GM23338 (cell line): ENCODE measurements at regions not wholly inside any gene's neighbourhood (a gene's known extent, or its start where the extent isn't known, plus 50 kb on each side); places are given as distances from the start of the nearest gene placed in this dataset.

Experiments used
- ATAC-seq: fragments of 200-7000 bp; cut with Tn5 transposase; 3 replicates; pipeline ENCODE4 v1.9.1; 2020
- DNase-seq: peaks from one replicate; pipeline ENCODE4 v3.0.0-alpha.2; 2015; ENCODE audit warnings: low spot score
- H2AFZ ChIP-seq: fragments of 200-600 bp; sonication (generic); 2 replicates; pipeline ENCODE4 v1.8.0; 2016; ENCODE audit warnings: antibody characterized with exemption, mild to moderate bottlenecking, moderate library complexity
- H3F3A ChIP-seq: fragments of 200-600 bp; sonication (generic); replicated peaks from 2 replicates; pipeline ENCODE4 v1.8.0; 2017; ENCODE audit warnings: antibody characterized with exemption, mixed run types, low read depth
- H3K27ac ChIP-seq: fragments of 200-600 bp; sonication (generic); 2 replicates; pipeline ENCODE4 v1.6.1; 2016; ENCODE audit warnings: low read depth
- H3K27me3 ChIP-seq: fragments of 200-600 bp; sonication (generic); 2 replicates; pipeline ENCODE4 v1.8.0; 2016; ENCODE audit warnings: mild to moderate bottlenecking, mixed run types, moderate library complexity; ENCODE audit not compliant: insufficient read depth
- H3K36me3 ChIP-seq: fragments of 200-600 bp; sonication (generic); 2 replicates; pipeline ENCODE4 v1.8.0; 2016; ENCODE audit warnings: mild to moderate bottlenecking; ENCODE audit not compliant: insufficient read depth
- H3K4me1 ChIP-seq: fragments of 200-600 bp; sonication (generic); 2 replicates; pipeline ENCODE4 v1.8.0; 2016; ENCODE audit warnings: mild to moderate bottlenecking, moderate library complexity; ENCODE audit not compliant: insufficient read depth
- H3K4me2 ChIP-seq: fragments of 200-600 bp; sonication (generic); 2 replicates; pipeline ENCODE4 v1.7.1; 2017; ENCODE audit warnings: mixed run types
- H3K4me3 ChIP-seq: fragments of 200-600 bp; sonication (generic); 2 replicates; pipeline ENCODE4 v1.6.1; 2016; ENCODE audit warnings: mixed run types
- H3K79me2 ChIP-seq: fragments of 200-600 bp; sonication (generic); replicated peaks from 2 replicates; pipeline ENCODE4 v1.8.0; 2017; ENCODE audit warnings: mild to moderate bottlenecking; ENCODE audit not compliant: insufficient read depth
- H3K9me2 ChIP-seq: fragments of 200-600 bp; sonication (generic); 2 replicates; pipeline ENCODE4 v1.8.0; 2017; ENCODE audit not compliant: insufficient read depth
- H4K20me1 ChIP-seq: fragments of 200-600 bp; sonication (generic); replicated peaks from 2 replicates; pipeline ENCODE4 v1.8.0; 2017; ENCODE audit warnings: mild to moderate bottlenecking; ENCODE audit not compliant: insufficient read depth
- H3K27ac Mint-ChIP-seq: 2 replicates; pipeline ENCODE4 v1.8.0; 2020; ENCODE audit warnings: inconsistent platforms, mild to moderate bottlenecking, moderate library complexity, mixed read lengths
- H3K27me3 Mint-ChIP-seq: 3 replicates; pipeline ENCODE4 v1.8.0; 2022; ENCODE audit warnings: low read depth, mild to moderate bottlenecking, moderate library complexity, mixed read lengths, inconsistent platforms; ENCODE audit not compliant: insufficient read depth, poor library complexity
- H3K36me3 Mint-ChIP-seq: 3 replicates; pipeline ENCODE4 v1.8.0; 2021; ENCODE audit warnings: low read depth, mild to moderate bottlenecking, inconsistent platforms, moderate library complexity, mixed read lengths
- H3K4me1 Mint-ChIP-seq: 3 replicates; pipeline ENCODE4 v1.8.0; 2020; ENCODE audit warnings: mild to moderate bottlenecking, inconsistent platforms, mixed read lengths
- H3K4me3 Mint-ChIP-seq: 3 replicates; pipeline ENCODE4 v1.8.0; 2021; ENCODE audit warnings: moderate library complexity, mild to moderate bottlenecking, inconsistent platforms, mixed read lengths
- H3K9me3 Mint-ChIP-seq: 3 replicates; pipeline ENCODE4 v1.8.0; 2020; ENCODE audit warnings: moderate library complexity, mild to moderate bottlenecking, inconsistent platforms, mixed read lengths
- CREB1 ChIP-seq: fragments of 250-450 bp; sonication (Bioruptor Pico); IDR thresholded peaks from 2 replicates; pipeline ENCODE4 v1.5.0; 2020; ENCODE audit warnings: low read depth, mild to moderate bottlenecking, moderate library complexity
- CTCF ChIP-seq, 2 experiments: fragments of 200-600 bp in 1 of 2; sonication (generic) in 1 of 2; conservative IDR thresholded peaks; 2 replicates each; pipeline versions ENCODE4 v1.5.1 to v1.6.1; 2016 to 2017; ENCODE audit warnings: antibody characterized with exemption in 2 of 2, low read depth in 2 of 2, mild to moderate bottlenecking in 2 of 2, moderate library complexity in 1 of 2
- ETS1 ChIP-seq: IDR thresholded peaks from 2 replicates; pipeline ENCODE4 v1.6.1; 2016; ENCODE audit warnings: antibody characterized with exemption
- EZH2 ChIP-seq: fragments of 200-600 bp; sonication (generic); IDR thresholded peaks from one replicate; pipeline ENCODE4 v1.8.0; 2017; ENCODE audit warnings: antibody characterized with exemption, mild to moderate bottlenecking, low read depth; ENCODE audit not compliant: unreplicated experiment
- EZH2phosphoT487 ChIP-seq: fragments of 200-600 bp; sonication (generic); IDR thresholded peaks from one replicate; pipeline ENCODE4 v1.8.1; 2018; ENCODE audit warnings: antibody characterized with exemption; ENCODE audit not compliant: unreplicated experiment
- JUNB ChIP-seq: IDR thresholded peaks from one replicate; pipeline ENCODE4 v1.6.1; 2016; ENCODE audit warnings: antibody characterized with exemption; ENCODE audit not compliant: unreplicated experiment
- NANOG ChIP-seq: IDR thresholded peaks from 2 replicates; pipeline ENCODE4 v1.6.1; 2016; ENCODE audit warnings: antibody characterized with exemption, borderline replicate concordance
- POLR2AphosphoS5 ChIP-seq: IDR thresholded peaks from 2 replicates; pipeline ENCODE4 v1.6.1; 2016; ENCODE audit warnings: antibody characterized with exemption, low read depth
- REST ChIP-seq: IDR thresholded peaks from one replicate; pipeline ENCODE4 v1.6.1; 2018; ENCODE audit warnings: antibody characterized with exemption; ENCODE audit not compliant: unreplicated experiment
- STAT1 ChIP-seq: IDR thresholded peaks from one replicate; pipeline ENCODE4 v1.6.1; 2016; ENCODE audit warnings: antibody characterized with exemption; ENCODE audit not compliant: unreplicated experiment
- ZNF114 ChIP-seq: fragments of 250-450 bp; sonication (Bioruptor Pico); IDR thresholded peaks from 2 replicates; pipeline ENCODE4 v1.5.0; 2020; ENCODE audit warnings: mild to moderate bottlenecking, moderate library complexity
- ZNF331 ChIP-seq: fragments of 250-450 bp; sonication (Bioruptor Pico); IDR thresholded peaks from 2 replicates; pipeline ENCODE4 v1.5.0; 2020; ENCODE audit warnings: low read depth, mild to moderate bottlenecking, moderate library complexity
- ZNF462 ChIP-seq: fragments of 250-450 bp; sonication (Bioruptor Pico); IDR thresholded peaks from 2 replicates; pipeline ENCODE4 v1.5.0; 2020; ENCODE audit warnings: mild to moderate bottlenecking, moderate library complexity

- H3K36me3 ChIP-seq = no peaks in the 10 kb centered on the region
- no peaks in the 10 kb centered on the region for H3K4me1 ChIP-seq
- no peak overlapping the region for H3K4me3 ChIP-seq
- Mint-ChIP-seq H3K9me3 (no peaks in the 10 kb centered on the region), H3K4me3 (no peak overlapping the region), H3K4me1 (peaks cover 7% of the 10 kb centered on the region; the same call in 2 of the 3 replicates), H3K27me3 (peaks cover 1% of the 10 kb centered on the region), H3K27ac (no peak overlapping the region), H3K36me3 (peaks cover 3% of the 10 kb centered on the region; the same call in 2 of the 3 replicates)
- ATAC-seq = no peak
- no peaks in the 10 kb centered on the region for H3K79me2 ChIP-seq
- no peaks in the 10 kb centered on the region for H3K9me2 ChIP-seq
- H3K4me2 ChIP-seq = no peak overlapping the region
- DNase-seq = no peak
- no peak for TF ChIP-seq POLR2AphosphoS5
- no peak for TF ChIP-seq EZH2phosphoT487
- TF ChIP-seq REST = no peak
- TF ChIP-seq CREB1 (CRISPR knock-in tag) = no peak
- no peak for TF ChIP-seq EZH2
- TF ChIP-seq ZNF331 (CRISPR knock-in tag) = no peak
- TF ChIP-seq ZNF114 (CRISPR knock-in tag) = no peak
- TF ChIP-seq JUNB = no peak
- TF ChIP-seq ZNF462 (CRISPR knock-in tag) = no peak
- TF ChIP-seq ETS1 = no peak
- TF ChIP-seq STAT1 = no peak
- TF ChIP-seq CTCF (conservative IDR thresholded peaks at IDR 0.05; ENCODE audit: low read depth in 2 of 2) = no peak
- TF ChIP-seq NANOG = no peak
- H3F3A ChIP-seq = no peaks in the 10 kb centered on the region
- no peaks in the 10 kb centered on the region for H4K20me1 ChIP-seq
- H2AFZ ChIP-seq = no peak overlapping the region
- H3K27me3 ChIP-seq = no peaks in the 10 kb centered on the region
- no peak overlapping the region for H3K27ac ChIP-seq
Measured at GRCh38 chr4:123035239-123035638, 112.8 kb upstream of the NUDT6 start.
